ENCODE measurements at regions not wholly inside any gene's neighbourhood (a gene's known extent, or its start where the extent isn't known, plus 50 kb on each side); places are given as distances from the start of the nearest gene placed in this dataset.

DNA sequence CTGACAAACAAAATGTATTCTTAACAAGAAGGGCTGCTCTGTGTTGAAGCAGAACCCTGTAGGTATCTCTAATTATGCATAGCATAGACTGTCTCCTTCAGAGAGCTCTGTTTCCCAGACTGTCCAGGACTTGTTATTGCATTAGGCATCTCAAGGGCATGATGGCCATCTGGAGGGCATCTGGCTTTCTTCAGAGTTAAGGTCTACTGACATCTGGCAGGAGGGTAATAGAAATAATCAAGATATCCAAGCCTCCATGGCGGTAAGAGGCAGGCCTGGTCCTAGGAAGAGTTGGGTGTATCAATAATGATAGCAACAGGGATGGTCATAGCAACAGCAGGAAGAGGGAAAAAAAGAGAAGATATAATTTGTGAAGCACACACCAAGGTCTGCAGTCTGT, 161.2 kb downstream of the TTC8 start (continued):
- TF ChIP-seq, protein P1, sequence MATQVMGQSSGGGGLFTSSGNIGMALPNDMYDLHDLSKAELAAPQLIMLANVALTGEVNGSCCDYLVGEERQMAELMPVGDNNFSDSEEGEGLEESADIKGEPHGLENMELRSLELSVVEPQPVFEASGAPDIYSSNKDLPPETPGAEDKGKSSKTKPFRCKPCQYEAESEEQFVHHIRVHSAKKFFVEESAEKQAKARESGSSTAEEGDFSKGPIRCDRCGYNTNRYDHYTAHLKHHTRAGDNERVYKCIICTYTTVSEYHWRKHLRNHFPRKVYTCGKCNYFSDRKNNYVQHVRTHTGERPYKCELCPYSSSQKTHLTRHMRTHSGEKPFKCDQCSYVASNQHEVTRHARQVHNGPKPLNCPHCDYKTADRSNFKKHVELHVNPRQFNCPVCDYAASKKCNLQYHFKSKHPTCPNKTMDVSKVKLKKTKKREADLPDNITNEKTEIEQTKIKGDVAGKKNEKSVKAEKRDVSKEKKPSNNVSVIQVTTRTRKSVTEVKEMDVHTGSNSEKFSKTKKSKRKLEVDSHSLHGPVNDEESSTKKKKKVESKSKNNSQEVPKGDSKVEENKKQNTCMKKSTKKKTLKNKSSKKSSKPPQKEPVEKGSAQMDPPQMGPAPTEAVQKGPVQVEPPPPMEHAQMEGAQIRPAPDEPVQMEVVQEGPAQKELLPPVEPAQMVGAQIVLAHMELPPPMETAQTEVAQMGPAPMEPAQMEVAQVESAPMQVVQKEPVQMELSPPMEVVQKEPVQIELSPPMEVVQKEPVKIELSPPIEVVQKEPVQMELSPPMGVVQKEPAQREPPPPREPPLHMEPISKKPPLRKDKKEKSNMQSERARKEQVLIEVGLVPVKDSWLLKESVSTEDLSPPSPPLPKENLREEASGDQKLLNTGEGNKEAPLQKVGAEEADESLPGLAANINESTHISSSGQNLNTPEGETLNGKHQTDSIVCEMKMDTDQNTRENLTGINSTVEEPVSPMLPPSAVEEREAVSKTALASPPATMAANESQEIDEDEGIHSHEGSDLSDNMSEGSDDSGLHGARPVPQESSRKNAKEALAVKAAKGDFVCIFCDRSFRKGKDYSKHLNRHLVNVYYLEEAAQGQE (IDR thresholded peaks at IDR 0.05; ENCODE audit: unreplicated experiment), result no peak
- TF ChIP-seq, protein P2, sequence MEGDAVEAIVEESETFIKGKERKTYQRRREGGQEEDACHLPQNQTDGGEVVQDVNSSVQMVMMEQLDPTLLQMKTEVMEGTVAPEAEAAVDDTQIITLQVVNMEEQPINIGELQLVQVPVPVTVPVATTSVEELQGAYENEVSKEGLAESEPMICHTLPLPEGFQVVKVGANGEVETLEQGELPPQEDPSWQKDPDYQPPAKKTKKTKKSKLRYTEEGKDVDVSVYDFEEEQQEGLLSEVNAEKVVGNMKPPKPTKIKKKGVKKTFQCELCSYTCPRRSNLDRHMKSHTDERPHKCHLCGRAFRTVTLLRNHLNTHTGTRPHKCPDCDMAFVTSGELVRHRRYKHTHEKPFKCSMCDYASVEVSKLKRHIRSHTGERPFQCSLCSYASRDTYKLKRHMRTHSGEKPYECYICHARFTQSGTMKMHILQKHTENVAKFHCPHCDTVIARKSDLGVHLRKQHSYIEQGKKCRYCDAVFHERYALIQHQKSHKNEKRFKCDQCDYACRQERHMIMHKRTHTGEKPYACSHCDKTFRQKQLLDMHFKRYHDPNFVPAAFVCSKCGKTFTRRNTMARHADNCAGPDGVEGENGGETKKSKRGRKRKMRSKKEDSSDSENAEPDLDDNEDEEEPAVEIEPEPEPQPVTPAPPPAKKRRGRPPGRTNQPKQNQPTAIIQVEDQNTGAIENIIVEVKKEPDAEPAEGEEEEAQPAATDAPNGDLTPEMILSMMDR (conservative IDR thresholded peaks at IDR 0.05; ENCODE audit: low read depth in 2 of 2), result no peak
- TF ChIP-seq EZH2phosphoT487 (IDR thresholded peaks at IDR 0.05; ENCODE audit: unreplicated experiment), result no peak

DNA sequence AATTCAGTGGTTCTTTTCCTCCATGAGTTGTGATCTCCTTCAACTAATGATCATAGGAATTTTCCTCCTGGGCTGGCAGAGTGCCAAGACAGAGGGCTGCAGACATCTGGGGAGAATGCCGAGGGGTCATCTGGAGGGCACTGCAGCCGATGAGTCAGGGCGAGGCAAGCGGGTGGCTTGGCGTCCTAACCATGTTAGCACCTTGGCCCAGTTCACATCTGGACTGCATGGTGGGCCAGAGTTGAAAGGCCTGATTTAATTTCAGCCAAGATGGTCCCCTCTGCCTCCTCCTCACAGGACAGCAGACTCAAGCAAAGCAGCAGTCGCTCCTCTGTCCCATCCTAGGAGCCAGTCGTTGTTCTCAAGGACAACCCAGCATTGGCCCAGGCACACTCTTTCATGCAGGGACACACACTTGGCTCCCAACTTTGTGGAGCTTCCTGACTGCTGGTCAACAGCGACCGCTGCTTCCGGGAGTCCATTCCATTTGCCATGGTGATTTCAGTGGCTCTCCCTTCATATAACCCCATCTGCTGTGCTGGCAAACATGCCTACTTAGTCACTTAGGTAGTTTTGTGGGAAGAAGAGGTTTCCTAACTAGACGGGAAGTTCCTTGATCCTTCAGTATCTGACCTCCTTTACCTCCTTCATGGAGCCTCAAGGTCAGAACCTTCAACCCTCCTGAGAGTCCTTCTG, 161.8 kb downstream of the TTC8 start:
- no peak for DNase-seq (ENCODE audit: low spot score)
- Mint-ChIP-seq H3K36me3 (ENCODE audit: low read depth) (no peaks in the 10 kb centered on the region), H3K4me1 (no peaks in the 10 kb centered on the region), H3K4me3 (no peak overlapping the region), H3K9me3 (0 out of 3 replicates have a peak, but pooled peaks cover under 1% of the 10 kb centered on the region), H3K27me3 (ENCODE audit: insufficient read depth, low read depth, poor library complexity) (no peaks in the 10 kb centered on the region), H3K27ac (no peak overlapping the region)
- no peak overlapping the region for H2AFZ ChIP-seq
- no peaks in the 10 kb centered on the region for H4K20me1 ChIP-seq (replicated peaks; ENCODE audit: insufficient read depth)
- no peak overlapping the region for H3K4me2 ChIP-seq
- no peaks in the 10 kb centered on the region for H3K79me2 ChIP-seq (replicated peaks; ENCODE audit: insufficient read depth)
- ATAC-seq, result no peak
- no peaks in the 10 kb centered on the region for H3F3A ChIP-seq (replicated peaks; ENCODE audit: low read depth)
- H3K4me1 ChIP-seq (ENCODE audit: insufficient read depth), result no peaks in the 10 kb centered on the region
- peaks cover 10% of the 10 kb centered on the region; the same call in 1 of the 2 replicates for H3K9me2 ChIP-seq (ENCODE audit: insufficient read depth)
- H3K27ac ChIP-seq (ENCODE audit: low read depth), result no peak overlapping the region
- H3K36me3 ChIP-seq (ENCODE audit: insufficient read depth), result no peaks in the 10 kb centered on the region
- H3K4me3 ChIP-seq, result no peak overlapping the region
- H3K27me3 ChIP-seq (ENCODE audit: insufficient read depth), result no peaks in the 10 kb centered on the region
- TF ChIP-seq POLR2AphosphoS5 (IDR thresholded peaks at IDR 0.05; ENCODE audit: low read depth) (no peak), EZH2phosphoT487 (IDR thresholded peaks at IDR 0.05; ENCODE audit: unreplicated experiment) (no peak), EZH2 (IDR thresholded peaks at IDR 0.05; ENCODE audit: low read depth, unreplicated experiment) (no peak), JUNB (IDR thresholded peaks at IDR 0.05; ENCODE audit: unreplicated experiment) (no peak), ZNF331 (CRISPR knock-in tag; IDR thresholded peaks at IDR 0.05; ENCODE audit: low read depth) (no peak), ZNF114 (CRISPR knock-in tag; IDR thresholded peaks at IDR 0.05) (no peak), NANOG (IDR thresholded peaks at IDR 0.05; ENCODE audit: borderline replicate concordance) (no peak)
- TF ChIP-seq, protein P2 (conservative IDR thresholded peaks at IDR 0.05; ENCODE audit: low read depth in 2 of 2), result no peak
- TF ChIP-seq, protein P3, sequence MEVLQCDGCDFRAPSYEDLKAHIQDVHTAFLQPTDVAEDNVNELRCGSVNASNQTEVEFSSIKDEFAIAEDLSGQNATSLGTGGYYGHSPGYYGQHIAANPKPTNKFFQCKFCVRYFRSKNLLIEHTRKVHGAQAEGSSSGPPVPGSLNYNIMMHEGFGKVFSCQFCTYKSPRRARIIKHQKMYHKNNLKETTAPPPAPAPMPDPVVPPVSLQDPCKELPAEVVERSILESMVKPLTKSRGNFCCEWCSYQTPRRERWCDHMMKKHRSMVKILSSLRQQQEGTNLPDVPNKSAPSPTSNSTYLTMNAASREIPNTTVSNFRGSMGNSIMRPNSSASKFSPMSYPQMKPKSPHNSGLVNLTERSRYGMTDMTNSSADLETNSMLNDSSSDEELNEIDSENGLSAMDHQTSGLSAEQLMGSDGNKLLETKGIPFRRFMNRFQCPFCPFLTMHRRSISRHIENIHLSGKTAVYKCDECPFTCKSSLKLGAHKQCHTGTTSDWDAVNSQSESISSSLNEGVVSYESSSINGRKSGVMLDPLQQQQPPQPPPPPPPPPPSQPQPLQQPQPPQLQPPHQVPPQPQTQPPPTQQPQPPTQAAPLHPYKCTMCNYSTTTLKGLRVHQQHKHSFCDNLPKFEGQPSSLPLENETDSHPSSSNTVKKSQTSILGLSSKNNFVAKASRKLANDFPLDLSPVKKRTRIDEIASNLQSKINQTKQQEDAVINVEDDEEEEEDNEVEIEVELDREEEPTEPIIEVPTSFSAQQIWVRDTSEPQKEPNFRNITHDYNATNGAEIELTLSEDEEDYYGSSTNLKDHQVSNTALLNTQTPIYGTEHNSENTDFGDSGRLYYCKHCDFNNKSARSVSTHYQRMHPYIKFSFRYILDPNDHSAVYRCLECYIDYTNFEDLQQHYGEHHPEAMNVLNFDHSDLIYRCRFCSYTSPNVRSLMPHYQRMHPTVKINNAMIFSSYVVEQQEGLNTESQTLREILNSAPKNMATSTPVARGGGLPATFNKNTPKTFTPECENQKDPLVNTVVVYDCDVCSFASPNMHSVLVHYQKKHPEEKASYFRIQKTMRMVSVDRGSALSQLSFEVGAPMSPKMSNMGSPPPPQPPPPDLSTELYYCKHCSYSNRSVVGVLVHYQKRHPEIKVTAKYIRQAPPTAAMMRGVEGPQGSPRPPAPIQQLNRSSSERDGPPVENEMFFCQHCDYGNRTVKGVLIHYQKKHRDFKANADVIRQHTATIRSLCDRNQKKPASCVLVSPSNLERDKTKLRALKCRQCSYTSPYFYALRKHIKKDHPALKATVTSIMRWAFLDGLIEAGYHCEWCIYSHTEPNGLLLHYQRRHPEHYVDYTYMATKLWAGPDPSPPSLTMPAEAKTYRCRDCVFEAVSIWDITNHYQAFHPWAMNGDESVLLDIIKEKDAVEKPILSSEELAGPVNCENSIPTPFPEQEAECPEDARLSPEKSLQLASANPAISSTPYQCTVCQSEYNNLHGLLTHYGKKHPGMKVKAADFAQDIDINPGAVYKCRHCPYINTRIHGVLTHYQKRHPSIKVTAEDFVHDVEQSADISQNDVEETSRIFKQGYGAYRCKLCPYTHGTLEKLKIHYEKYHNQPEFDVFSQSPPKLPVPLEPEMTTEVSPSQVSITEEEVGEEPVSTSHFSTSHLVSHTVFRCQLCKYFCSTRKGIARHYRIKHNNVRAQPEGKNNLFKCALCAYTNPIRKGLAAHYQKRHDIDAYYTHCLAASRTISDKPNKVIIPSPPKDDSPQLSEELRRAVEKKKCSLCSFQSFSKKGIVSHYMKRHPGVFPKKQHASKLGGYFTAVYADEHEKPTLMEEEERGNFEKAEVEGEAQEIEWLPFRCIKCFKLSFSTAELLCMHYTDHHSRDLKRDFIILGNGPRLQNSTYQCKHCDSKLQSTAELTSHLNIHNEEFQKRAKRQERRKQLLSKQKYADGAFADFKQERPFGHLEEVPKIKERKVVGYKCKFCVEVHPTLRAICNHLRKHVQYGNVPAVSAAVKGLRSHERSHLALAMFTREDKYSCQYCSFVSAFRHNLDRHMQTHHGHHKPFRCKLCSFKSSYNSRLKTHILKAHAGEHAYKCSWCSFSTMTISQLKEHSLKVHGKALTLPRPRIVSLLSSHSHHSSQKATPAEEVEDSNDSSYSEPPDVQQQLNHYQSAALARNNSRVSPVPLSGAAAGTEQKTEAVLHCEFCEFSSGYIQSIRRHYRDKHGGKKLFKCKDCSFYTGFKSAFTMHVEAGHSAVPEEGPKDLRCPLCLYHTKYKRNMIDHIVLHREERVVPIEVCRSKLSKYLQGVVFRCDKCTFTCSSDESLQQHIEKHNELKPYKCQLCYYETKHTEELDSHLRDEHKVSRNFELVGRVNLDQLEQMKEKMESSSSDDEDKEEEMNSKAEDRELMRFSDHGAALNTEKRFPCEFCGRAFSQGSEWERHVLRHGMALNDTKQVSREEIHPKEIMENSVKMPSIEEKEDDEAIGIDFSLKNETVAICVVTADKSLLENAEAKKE (CRISPR knock-in tag; IDR thresholded peaks at IDR 0.05), result no peak

Measured in GM23338 (cell line).